PC-9 (cell line): ENCODE measurements at regions not wholly inside any gene's neighbourhood (a gene's known extent, or its start where the extent isn't known, plus 50 kb on each side); places are given as distances from the start of the nearest gene placed in this dataset.
"Not testable (repeated sequence)": the region's sequence is repeated elsewhere in the genome, so short reads cannot be mapped to it uniquely, and the experiment has no call there.

Experiments used
- BruUV-seq: library from RNA; stranded (reverse); fragments of 400-500 nt; replicated peaks from 2 replicates; lab custom pipeline; 2021; lab: Mats Ljungman, UMichigan
- CTCF ChIA-PET: fragments of 300-600 bp; sonication (Branson Sonifier 250); formaldehyde crosslinking; loops from one replicate; lab custom pipeline; 2022; ENCODE audit warnings: antibody characterized with exemption; lab: Charles Lee
- POLR2A ChIA-PET: fragments of 300-600 bp; sonication (Branson Sonifier 250); formaldehyde crosslinking; loops from one replicate; lab custom pipeline; 2022; ENCODE audit warnings: antibody characterized with exemption; ENCODE audit not compliant: unreplicated experiment; lab: Charles Lee
- DNase-seq, 2 experiments: peaks; one replicate each; pipeline versions ENCODE4 v3.0.0 to v3.0.0-alpha.2; 2015 to 2022; ENCODE audit warnings: mixed read lengths in 1 of 2
- H2AFZ ChIP-seq: fragments of 200-600 bp; sonication (generic); 2 replicates; pipeline ENCODE4 v1.8.1; 2017; ENCODE audit warnings: antibody characterized with exemption
- H3F3A ChIP-seq: fragments of 200-600 bp; sonication (generic); 2 replicates; pipeline ENCODE4 v1.8.1; 2017; ENCODE audit warnings: antibody characterized with exemption, mild to moderate bottlenecking, low read depth; ENCODE audit not compliant: insufficient read depth
- H3K27ac ChIP-seq: fragments of 200-600 bp; sonication (generic); 2 replicates; pipeline ENCODE4 v1.6.1; 2016; ENCODE audit warnings: mixed run types
- H3K27me3 ChIP-seq: fragments of 200-600 bp; sonication (generic); 2 replicates; pipeline ENCODE4 v1.6.1; 2016; ENCODE audit warnings: low read depth, mixed run types; ENCODE audit not compliant: insufficient read depth
- H3K36me3 ChIP-seq: fragments of 200-600 bp; sonication (generic); 2 replicates; pipeline ENCODE4 v1.6.1; 2016; ENCODE audit warnings: low read depth, mixed run types
- H3K4me1 ChIP-seq: fragments of 200-600 bp; sonication (generic); replicated peaks from 2 replicates; pipeline ENCODE4 v1.6.1; 2016; ENCODE audit warnings: mixed run types; ENCODE audit not compliant: insufficient read depth
- H3K4me2 ChIP-seq: fragments of 200-600 bp; sonication (generic); 2 replicates; pipeline ENCODE4 v1.6.1; 2017; ENCODE audit warnings: mixed run types
- H3K4me3 ChIP-seq: fragments of 200-600 bp; sonication (generic); 2 replicates; pipeline ENCODE4 v1.6.1; 2016; ENCODE audit warnings: mixed run types
- H3K79me2 ChIP-seq: fragments of 200-600 bp; sonication (generic); 2 replicates; pipeline ENCODE4 v1.6.1; 2017; ENCODE audit warnings: low read depth, mixed run types
- H3K9me2 ChIP-seq: fragments of 200-600 bp; sonication (generic); 2 replicates; pipeline ENCODE4 v1.8.1; 2017; ENCODE audit warnings: mild to moderate bottlenecking; ENCODE audit not compliant: insufficient read depth
- H3K9me3 ChIP-seq: fragments of 200-600 bp; sonication (generic); 2 replicates; pipeline ENCODE4 v1.8.1; 2016; ENCODE audit warnings: low read depth; ENCODE audit not compliant: insufficient read depth
- H4K20me1 ChIP-seq: fragments of 200-600 bp; sonication (generic); 2 replicates; pipeline ENCODE4 v1.8.1; 2017; ENCODE audit not compliant: insufficient read depth
- EZH2 ChIP-seq: fragments of 200-600 bp; sonication (generic); IDR thresholded peaks from 2 replicates; pipeline ENCODE4 v1.8.0; 2017; ENCODE audit warnings: antibody characterized with exemption, low read depth
- intact Hi-C: fragments of 100-400 bp; cut with micrococcal nuclease; formaldehyde crosslinking; loops from one replicate; pipeline ENCODE4 v1.10.0; 2022; ENCODE audit not compliant: unreplicated experiment
- TF ChIP-seq, protein P1 (sequence below): fragments of 200-600 bp; sonication (generic); conservative IDR thresholded peaks from 2 replicates; pipeline ENCODE4 v1.6.1; 2017; ENCODE audit warnings: mixed run types, antibody characterized with exemption, mild to moderate bottlenecking, moderate library complexity

DNA sequence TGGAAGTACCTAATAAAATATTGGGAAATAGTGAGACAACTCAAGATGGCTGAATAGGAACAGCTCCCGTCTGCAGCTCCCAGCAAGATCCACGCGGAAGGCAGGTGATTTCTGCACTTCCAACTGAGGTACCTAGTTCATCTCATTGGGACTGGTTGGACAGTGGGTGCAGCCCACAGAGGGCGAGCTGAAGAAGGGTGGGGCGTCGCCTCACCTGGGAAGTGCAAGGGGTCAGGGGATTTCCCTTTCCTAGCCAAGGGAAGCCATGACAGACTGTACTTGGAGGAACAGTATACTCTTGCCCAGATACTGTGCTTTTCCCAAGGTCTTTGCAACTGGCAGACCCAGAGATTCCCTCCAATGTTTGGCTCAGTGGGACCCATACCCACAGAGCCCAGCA lies 172.8 kb downstream of the CRPPA start:
- H3K27me3 ChIP-seq, H3K4me3 ChIP-seq, DNase-seq, H3K4me1 ChIP-seq, H3K36me3 ChIP-seq, H2AFZ ChIP-seq, H3F3A ChIP-seq, H3K79me2 ChIP-seq, H4K20me1 ChIP-seq, H3K9me2 ChIP-seq, BruUV-seq, CTCF ChIA-PET, H3K27ac ChIP-seq, H3K9me3 ChIP-seq, POLR2A ChIA-PET, intact Hi-C loops, H3K4me2 ChIP-seq: not testable (repeated sequence)

DNA sequence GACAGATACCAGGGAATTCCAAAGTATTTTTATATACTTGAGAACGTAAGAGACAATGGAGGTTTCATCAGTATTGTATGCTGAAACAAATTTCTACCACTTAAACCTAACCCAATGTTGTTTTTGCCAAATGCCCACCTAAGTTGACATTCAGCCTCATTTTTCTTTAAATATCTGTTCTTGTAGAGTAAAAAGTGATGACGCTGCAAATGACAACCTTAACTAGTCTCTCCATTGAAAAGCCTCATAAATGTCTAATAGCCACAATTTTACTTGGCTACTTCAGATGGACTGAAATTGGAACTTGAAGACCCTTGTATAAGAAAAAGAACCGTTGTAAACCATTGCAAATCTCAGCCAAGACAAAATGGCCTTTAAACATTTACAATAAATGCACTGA lies 176.9 kb downstream of the CRPPA start:
- intact Hi-C loops = no loop called here
- Histone ChIP-seq H3K79me2 (no peaks in the 10 kb centered on the region), H3K27ac (no peak overlapping the region), H2AFZ (no peak overlapping the region), H3K9me3 (no peaks in the 10 kb centered on the region; the same call in 1 of the 2 replicates), H3K36me3 (no peaks in the 10 kb centered on the region), H4K20me1 (no peaks in the 10 kb centered on the region), H3K27me3 (no peaks in the 10 kb centered on the region), H3K4me3 (no peak overlapping the region), H3K9me2 (0 out of 2 replicates have a peak, but pooled peaks cover 5% of the 10 kb centered on the region), H3K4me1 (no peaks in the 10 kb centered on the region), H3K4me2 (no peak overlapping the region), H3F3A (no peaks in the 10 kb centered on the region)
- no peak for DNase-seq
- CTCF ChIA-PET = no interaction called here
- POLR2A ChIA-PET = no interaction called here
- BruUV-seq = no TSS peak
- no peak for TF ChIP-seq EZH2
- TF ChIP-seq, protein P1, sequence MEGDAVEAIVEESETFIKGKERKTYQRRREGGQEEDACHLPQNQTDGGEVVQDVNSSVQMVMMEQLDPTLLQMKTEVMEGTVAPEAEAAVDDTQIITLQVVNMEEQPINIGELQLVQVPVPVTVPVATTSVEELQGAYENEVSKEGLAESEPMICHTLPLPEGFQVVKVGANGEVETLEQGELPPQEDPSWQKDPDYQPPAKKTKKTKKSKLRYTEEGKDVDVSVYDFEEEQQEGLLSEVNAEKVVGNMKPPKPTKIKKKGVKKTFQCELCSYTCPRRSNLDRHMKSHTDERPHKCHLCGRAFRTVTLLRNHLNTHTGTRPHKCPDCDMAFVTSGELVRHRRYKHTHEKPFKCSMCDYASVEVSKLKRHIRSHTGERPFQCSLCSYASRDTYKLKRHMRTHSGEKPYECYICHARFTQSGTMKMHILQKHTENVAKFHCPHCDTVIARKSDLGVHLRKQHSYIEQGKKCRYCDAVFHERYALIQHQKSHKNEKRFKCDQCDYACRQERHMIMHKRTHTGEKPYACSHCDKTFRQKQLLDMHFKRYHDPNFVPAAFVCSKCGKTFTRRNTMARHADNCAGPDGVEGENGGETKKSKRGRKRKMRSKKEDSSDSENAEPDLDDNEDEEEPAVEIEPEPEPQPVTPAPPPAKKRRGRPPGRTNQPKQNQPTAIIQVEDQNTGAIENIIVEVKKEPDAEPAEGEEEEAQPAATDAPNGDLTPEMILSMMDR = no peak

DNA sequence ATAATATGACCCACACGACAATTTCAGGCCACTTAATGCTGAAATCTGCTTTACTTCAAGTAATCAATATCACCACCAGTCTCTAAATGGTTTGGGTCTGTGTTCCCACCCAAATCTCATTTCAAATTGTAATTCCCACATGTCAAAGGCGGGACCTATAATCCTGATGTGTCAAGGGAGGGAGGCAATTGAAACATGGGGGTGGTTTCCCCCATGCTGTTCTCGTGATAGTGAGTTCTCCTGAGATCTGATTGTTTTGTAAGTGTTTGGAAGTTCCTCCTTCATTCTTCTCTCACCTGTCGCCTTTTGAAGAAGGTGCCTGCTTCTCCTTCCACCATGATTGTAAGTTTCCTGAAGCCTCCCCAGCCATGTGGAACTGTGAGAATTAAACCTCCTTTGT lies 178.4 kb downstream of the CRPPA start:
- Histone ChIP-seq H3K4me3 (no peak overlapping the region), H3K27ac (no peak overlapping the region), H3K79me2 (no peaks in the 10 kb centered on the region), H3K36me3 (no peaks in the 10 kb centered on the region), H3K4me2 (no peak overlapping the region), H3K9me2 (0 out of 2 replicates have a peak, but pooled peaks cover 5% of the 10 kb centered on the region), H3K27me3 (no peaks in the 10 kb centered on the region), H3K4me1 (no peaks in the 10 kb centered on the region), H3K9me3 (no peaks in the 10 kb centered on the region), H2AFZ (no peak overlapping the region), H4K20me1 (no peaks in the 10 kb centered on the region), H3F3A (no peaks in the 10 kb centered on the region)
- TF ChIP-seq, protein P1 = no peak
- no peak for TF ChIP-seq EZH2
- CTCF ChIA-PET = no interaction called here
- intact Hi-C loops = no loop called here
- POLR2A ChIA-PET = no interaction called here
- no peak for DNase-seq
- BruUV-seq = no TSS peak

DNA sequence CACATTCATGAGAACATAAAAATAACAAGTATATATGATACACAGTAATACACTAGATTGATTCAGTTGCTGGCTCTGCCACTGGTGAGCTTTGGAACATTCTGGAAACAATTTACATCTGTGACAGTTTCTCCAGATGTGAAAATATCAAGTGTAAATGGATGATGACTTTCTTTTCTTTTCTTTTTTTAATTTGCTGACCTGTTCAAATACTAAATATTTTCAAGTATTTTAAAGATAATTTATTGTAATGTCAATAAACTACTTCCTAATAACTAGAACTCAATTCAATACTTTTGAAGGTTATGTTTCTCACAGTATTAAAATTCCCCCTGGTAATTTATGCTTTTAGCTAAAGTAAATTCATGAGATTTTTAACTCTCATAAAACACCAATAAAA lies 180.3 kb downstream of the CRPPA start:
- ChIA-PET CTCF (no interaction called here), POLR2A (no interaction called here)
- Histone ChIP-seq H2AFZ (no peak overlapping the region), H3K27ac (no peak overlapping the region), H3K79me2 (no peaks in the 10 kb centered on the region), H3K4me1 (no peaks in the 10 kb centered on the region), H3K36me3 (no peaks in the 10 kb centered on the region), H3K9me3 (no peaks in the 10 kb centered on the region), H4K20me1 (no peaks in the 10 kb centered on the region), H3K4me2 (no peak overlapping the region), H3F3A (no peaks in the 10 kb centered on the region), H3K4me3 (no peak overlapping the region), H3K9me2 (0 out of 2 replicates have a peak, but pooled peaks cover 5% of the 10 kb centered on the region), H3K27me3 (no peaks in the 10 kb centered on the region)
- TF ChIP-seq, protein P1 = no peak
- TF ChIP-seq EZH2 = no peak
- no TSS peak for BruUV-seq
- intact Hi-C loops = no loop called here
- DNase-seq = no peak
